NCI-H1436 treated with DMSO at 0.1 percent for 48 hours (cell line): ENCODE measurements at regions not wholly inside any gene's neighbourhood (a gene's known extent, or its start where the extent isn't known, plus 50 kb on each side); places are given as distances from the start of the nearest gene placed in this dataset.

Source experiments
- DNase-seq: peaks from one replicate; lab custom pipeline; 2025; lab: John Stamatoyannopoulos, UW

- DNase-seq = no peak
Measured at GRCh38 chr12:24081092-24081529, 131.6 kb upstream of the SOX5 start.

DNA sequence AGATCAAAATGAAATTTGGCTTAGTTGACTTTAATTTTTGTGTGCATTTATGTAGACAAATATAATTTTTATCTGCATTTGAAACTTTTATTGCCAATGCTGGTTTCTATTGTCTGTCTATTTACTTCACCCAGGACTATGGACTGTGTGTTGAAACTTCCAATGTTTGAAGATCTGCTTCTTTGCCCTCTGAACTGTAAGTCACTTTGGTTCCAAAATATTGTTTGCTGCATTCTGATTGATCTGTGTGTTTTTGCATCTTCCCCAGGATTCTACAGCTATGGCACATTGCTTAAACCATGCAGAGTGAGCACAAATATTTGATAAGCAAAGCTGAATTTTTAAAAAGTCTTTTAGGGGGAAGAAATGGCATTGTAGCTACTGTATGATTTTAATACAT is 131.0 kb upstream of the SOX5 start:
- DNase-seq = no peak

GRCh38 chr12:24079083-24079482 is 129.6 kb upstream of the SOX5 start:
- no peak for DNase-seq

DNA sequence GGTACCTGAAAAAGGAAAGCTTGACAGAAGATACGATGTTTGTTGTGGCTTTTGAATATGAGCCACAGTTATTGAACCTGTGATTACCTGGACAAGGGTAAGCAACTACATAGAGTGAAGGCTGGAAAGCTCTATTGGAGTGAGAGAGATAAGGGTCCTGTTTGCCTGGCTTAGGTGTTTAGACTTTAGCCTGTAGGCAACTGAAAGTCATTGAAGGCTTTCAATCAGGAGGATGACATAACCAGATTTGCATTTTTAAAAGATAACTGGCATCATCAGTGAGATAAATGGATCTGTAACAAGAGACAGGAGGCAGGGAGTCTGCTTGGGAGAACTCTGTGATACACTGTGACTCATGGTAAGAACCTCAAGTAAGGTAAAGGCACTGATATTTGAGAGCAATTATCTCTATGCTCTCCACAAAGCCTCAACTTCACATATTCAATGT is 128.9 kb upstream of the SOX5 start:
- DNase-seq = no peak

DNA sequence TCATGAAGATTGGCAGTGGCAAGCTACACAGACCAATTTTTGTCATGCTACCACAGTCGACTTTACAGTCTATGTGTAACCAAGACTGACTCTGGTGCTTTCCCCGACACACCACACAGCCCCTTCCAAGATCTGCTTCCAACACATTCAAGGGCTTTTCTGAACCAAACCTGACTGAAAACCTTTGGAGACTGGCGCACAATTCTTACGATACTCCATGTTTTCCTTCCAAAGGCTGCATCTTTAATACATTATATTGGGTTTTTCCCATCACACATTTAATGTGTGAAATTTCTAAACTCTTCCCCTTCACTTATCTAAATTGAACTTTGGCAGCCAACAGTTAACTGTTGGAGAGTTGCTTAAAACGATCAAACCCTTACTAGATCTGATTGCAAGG is 127.7 kb upstream of the SOX5 start:
- no peak for DNase-seq

DNA sequence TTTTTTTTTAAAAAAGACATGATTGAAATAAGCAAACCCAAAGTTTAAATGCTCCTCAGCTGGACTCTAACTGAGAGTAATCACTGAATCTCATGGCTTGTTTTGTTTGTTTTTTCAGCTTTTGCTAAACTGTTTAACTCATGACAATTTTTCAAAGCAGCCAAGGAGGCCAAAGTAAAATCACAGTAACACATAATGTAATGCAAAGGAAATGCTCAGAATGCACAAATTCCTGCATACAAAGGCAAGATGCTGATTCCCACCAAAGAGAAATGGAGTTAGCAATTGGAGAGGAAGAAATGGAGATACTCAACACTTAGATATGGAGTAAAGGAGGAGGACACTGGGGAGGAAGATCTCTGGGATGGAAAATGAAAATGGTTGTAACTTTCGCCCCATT is 126.2 kb upstream of the SOX5 start:
- DNase-seq = no peak

DNA sequence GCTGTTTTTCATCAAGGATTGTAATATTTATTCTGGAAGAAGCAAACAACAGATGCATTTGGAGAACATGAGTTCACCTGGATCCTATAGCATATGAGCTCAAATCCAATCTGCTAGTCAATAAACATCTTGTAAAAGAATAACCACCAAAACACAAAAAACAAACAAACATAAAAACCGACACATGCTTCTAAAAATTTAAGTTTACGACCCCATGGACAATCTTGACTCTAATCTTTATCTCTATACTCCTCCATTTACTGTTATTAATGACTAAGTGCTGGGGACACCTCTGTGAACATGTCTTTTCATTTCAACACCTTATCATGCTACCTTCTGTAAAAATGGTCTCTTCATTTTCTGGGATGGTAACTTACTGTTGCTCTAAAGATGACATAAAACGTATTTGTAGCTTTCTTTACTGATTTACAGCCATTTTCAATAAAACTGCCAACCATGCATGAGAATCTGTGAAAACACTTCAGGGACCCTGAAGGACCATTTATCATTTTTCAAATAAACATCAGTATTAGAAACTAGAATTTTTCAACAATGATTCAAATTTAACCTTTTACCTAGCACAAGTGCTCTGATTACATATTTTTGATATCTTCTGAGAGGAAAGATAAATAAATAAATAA is 123.8 kb upstream of the SOX5 start:
- no peak for DNase-seq

- no peak for DNase-seq
Measured at GRCh38 chr12:24072302-24072701, 122.8 kb upstream of the SOX5 start.

DNA sequence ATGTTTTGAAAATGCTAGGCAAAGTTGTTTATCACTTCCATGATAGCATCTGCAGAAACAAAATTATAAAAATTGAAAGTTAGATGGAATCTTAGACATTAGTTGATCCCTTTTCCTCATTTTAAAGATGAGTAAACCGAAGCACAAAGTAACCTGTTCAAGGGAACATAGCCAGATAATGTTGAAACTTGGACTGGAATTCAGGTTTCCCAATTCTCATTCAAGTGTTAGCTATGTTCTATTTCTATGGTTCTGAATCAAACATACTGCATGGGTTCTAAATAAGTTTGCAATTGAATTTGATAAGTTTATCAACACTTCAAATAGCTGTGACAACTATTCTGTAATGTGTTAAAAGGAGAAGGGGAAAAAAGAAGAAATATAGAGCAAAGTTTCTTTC is 122.4 kb upstream of the SOX5 start:
- no peak for DNase-seq

- DNase-seq = peak; percentile 68
Measured at GRCh38 chr12:24069532-24070395, 120.3 kb upstream of the SOX5 start.

DNA sequence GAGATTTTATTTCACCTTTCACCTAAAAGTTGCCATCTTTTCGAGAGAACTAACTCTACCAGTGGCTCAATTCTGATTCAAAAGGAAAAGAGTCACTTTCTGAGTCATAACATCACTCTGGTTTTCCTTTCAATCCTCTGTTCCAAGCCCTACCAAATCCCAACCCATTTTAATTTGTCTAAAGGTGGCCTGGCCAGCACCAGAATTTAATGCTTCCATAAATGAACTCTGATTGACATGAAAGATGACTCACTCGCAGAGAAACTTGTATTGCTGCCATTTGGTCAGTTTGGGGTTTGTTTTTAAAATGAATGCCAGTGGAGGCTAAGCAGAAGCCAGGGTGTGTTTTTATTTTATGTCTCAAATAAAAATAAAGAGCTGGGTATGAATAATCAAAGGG is 117.4 kb upstream of the SOX5 start:
- DNase-seq = no peak

DNA sequence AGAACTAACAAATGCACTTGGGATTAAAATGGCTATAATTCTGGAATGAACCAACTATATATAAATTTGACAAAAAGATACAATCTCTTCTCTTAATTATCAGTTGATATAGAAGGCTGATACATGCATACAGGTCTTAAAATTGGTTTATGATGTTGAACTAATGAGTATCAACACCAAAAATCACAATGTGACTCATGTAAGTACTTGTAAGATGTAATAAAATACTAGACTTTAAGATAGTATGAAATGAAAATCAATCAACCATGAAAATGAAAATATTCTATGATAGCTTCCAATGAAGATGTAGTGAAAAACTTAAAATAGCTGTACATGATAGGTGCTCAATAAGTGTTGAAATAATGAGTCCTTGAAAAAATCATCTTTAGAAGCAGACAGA is 116.6 kb upstream of the SOX5 start:
- DNase-seq = no peak

DNA sequence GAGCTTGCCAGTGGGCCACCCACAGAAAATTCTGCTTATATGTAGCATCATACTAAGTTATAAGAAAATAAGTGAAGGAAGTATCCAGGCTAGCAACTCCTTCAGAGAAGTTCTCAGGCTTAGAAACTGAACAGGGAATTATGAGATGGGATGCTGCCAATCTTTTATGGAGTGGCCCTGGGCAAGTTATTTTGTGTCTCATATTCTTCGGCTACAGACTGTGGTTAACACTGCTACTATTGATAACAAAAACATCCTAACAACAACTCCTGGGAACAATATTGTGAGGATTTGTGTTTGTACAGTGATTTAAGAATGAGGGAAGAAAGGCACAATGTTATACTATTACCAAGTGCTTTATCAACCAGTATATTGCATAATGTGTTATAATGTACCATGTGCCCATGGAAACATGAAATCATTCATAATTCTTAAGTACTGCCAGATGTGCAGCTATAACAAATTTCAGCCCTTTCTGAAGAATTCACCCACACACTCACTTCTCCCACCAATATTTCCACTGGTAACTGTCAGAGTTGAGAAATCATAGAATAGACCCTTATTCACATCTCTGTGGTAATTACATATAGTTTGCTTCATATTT is 113.3 kb upstream of the SOX5 start:
- DNase-seq = no peak

GRCh38 chr12:24060089-24060488 is 110.6 kb upstream of the SOX5 start:
- DNase-seq = no peak

DNA sequence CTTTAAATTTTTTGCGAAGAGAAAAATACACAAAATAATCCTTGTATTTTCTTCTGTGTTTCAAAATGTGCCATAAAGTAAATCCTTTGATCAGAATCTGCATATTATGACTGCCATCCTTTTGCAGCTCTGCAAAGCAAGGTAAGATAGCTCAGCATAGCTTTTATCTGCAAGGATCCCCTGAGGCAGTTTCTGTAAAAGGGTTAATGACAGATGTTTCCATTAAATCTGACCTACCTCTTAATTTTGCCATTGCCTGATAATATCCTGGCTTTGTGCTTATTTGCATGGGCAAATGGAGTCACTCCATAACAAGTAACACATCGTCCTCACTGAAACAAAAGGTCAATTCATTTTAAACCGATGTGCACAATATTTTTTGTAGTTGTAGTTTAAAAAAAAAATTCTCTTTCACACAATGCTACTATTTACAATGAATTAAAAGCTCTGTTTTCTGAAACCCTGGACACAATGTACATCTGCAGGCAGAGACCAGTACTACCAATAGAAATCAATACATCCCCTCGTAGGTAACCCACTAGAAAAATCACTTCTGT is 108.5 kb upstream of the SOX5 start:
- no peak for DNase-seq

DNA sequence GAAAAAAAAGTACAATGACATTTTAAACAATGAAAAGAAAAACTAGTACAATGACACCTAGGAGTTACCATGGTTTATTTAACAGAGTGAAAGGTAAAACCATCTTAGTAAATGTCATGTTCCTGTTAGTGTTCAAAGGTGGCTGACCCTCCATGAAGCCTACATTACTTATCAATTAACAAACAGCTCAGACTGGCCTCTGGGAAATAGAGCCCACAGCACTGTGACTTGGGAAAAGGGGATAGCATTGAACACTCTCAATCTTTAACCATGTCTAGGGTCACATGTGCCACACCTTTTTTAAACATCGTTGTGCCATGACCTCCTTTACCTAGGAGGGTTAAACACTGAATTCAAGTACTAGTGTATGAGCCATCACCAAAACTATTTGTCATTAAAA is 106.3 kb upstream of the SOX5 start:
- no peak for DNase-seq

DNA sequence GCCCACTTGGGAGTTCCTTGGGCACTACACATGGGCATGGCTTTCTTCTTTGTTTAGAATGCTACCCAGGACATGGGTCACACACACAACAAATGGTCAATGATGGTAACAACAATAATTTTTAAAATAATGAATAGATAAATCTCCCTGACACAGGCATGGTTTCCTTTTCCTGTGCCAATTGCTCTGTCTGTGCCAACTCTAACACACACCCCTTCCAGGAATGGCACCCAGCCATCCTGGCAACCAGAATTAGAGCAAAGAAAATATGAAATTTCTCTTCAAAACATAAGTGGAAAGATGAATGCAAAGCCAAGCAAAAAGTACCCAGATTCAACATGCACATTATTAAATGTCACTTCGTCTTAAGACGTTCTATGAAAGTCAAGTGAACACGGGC is 104.9 kb upstream of the SOX5 start:
- no peak for DNase-seq

- DNase-seq = no peak
Measured at GRCh38 chr12:24049728-24050127, 100.3 kb upstream of the SOX5 start.

DNA sequence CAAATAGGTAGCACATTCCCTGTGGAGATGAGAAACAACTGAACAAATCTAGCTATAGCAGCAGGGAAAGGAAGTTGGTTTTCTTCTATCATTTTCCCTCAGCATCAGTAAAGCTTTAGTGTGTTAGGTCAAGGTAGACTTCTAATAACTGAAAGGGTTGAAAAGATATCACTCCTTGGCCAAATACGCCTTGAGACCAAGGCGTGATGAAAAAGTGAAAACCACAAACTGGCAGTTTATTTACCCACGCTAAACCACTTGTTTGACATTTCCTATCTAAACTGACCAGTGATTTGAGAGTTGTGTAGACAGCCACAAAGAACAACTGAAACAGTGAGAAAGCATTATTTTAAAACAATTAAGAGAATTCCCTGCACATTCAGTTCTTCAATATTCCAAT is 99.6 kb upstream of the SOX5 start:
- DNase-seq = no peak

DNA sequence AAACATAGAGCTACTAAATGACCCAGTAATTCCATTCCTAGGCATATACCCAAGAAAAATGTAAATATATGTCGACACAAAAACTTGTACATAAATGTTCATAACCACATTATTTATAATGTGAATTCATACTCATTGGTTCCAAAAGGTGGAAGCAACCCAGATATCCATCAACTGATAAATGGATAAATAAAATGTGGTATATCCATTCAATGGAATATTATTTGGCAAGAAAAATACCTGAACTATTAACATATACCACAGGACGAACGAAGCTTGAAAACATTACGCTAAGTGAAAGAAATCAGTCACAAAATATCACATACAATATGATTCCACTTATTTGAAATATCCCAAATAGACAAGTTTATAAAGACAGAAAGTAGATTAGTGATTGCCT is 99.0 kb upstream of the SOX5 start:
- no peak for DNase-seq

DNA sequence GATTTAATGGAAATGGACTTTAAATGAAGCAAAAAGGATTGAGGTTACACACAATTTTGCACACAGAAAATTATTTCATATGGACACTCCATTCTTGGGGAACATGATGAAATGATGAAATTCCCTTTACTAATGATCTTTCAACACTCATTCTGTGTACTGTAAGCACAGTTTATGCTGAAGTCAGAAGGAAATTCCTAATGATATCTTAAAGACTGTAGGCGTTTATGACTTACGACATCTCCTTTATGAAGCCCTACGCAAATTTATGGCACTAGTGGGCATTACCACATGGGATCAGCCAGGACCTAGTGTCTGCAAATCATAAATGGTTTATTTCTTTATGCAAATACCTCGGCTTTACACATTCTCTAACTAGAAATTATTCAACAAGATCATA is 97.9 kb upstream of the SOX5 start:
- DNase-seq = no peak

DNA sequence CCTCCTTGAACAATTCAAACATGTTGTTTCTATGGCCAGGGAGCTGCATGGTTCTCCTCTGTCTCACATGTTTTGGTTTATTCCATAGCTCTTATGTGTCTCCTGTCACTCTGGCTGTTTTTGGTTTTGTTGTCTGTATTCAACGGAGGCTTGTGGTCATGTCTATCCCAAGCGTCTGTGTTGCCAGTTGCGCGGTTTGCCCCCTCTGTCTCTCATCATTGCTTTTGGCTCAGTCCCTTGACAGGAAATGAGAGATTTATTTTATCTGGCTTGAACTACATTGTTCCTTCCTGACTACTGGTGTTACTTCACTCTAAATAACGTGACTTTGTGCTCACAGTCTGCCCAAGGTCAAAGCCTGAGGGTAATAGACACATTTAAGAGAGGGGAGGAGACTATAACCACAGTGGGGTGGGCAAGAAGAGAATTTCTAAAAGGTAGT is 96.4 kb upstream of the SOX5 start:
- no peak for DNase-seq
